ENCODE measurements at regions not wholly inside any gene's neighbourhood (a gene's known extent, or its start where the extent isn't known, plus 50 kb on each side); places are given as distances from the start of the nearest gene placed in this dataset.
"Not testable (repeated sequence)": the region's sequence is repeated elsewhere in the genome, so short reads cannot be mapped to it uniquely, and the experiment has no call there.

GRCh38 chr16:76797457-76797856, 393.5 kb upstream of the MON1B start:
- DNase-seq (ENCODE audit: low read depth in 4 of 4, low spot score in 2 of 4), result no peak

DNA sequence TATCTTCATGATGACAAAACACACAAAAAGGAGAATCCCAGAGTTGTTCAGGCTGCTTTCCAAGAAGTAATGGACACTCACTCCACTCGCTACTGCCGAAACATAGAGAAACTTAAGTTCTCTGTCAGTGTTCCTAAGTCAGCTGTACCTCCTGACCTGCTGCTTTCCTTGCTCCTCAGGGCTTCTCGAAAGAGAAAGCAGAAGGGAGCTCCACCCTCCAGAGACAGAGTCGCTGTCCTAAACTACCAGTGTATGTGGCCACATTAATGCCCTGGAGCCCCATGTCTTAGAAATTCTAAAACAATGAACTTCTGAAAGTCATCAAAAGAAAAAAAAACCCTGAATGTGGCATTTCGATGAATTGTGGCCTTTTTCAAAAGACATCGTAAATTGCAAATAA, 390.8 kb upstream of the MON1B start:
- no peak for DNase-seq (ENCODE audit: low read depth in 4 of 4, low spot score in 2 of 4)

DNA sequence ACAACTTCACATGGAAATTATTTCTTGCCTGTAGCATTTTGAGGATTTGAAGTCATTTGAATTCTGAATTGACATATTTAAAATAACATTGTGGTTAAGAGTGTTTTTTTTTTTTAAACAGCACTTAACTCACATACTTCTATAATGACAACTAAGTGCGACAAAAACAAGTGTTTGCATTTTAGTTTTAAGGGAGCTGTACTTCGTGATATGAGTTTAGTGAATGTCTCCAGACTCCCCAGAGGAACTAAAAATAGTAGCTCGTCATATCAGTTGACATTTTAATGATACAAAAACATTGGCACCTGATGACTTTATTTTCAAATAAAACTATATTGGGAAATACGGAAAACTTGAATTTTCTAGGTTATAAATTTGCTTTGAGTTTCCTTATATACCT, 389.6 kb upstream of the MON1B start:
- DNase-seq (ENCODE audit: low read depth in 4 of 4, low spot score in 2 of 4), result no peak

DNA sequence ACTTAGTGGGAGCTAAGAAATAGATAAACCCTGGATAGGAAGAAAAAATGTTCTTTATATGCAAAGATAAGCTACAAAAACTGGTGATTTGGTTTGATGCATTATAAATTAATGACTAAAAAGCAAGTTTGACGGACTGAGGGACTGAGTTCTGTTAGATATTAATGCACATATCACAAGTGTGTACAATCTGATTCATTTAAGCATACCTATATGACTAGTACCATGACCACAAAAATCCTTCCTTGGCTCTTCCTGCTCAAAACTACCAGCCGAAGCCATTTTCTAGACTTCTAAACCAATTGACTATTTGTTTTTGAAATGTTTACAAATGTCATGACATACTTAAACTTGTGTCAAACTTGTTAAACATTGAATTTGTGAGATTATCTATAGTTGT, 374.5 kb upstream of the MON1B start:
- DNase-seq (ENCODE audit: low read depth in 4 of 4, low spot score in 2 of 4), result no peak

GRCh38 chr16:76818606-76819181, 372.3 kb upstream of the MON1B start:
- DNase-seq (ENCODE audit: low read depth in 4 of 4, low spot score in 2 of 4), result no peak

- no peak for DNase-seq (ENCODE audit: low read depth in 4 of 4, low spot score in 2 of 4)
These were observed 371.6 kb upstream of the MON1B start for GRCh38 chr16:76819226-76819916.

DNA sequence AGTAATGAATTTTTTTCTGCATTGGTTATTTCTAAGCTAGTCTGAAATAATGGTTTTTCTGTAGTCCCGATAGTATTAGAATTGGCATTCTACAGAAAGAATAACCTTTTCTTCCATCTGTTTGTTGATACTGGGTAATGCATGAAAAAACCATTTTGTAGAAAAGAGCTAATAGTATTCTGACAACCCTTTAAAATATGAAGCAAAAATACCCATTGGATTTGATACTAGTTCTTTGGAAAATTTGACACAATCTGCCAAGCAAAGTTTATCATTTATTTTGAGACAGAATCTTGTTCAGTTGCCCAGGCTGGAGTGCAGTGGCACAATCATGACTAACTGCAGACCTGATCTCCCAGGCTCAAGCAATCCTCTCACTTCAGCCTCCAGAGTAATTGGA, 366.8 kb upstream of the MON1B start:
- DNase-seq (ENCODE audit: low read depth in 4 of 4, low spot score in 2 of 4), result no peak

DNA sequence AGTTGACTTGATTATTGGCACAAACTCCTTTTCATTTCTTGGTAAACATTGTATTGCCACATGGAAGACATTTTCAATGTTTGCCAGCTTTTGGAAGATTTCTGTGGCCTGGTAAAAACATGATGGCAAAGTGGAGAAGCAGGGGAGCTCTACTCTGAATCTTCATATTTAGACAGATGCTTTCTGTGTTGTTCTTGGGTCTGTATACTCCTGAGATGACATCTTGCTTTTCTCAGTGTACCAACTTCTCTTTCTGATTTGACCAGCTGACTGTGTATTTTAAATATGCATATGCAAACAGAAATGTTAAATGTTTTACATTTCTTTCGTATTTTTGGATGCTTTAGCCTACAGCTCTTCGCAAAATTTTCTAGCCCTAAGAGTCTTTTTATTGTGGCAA, 366.2 kb upstream of the MON1B start:
- DNase-seq (ENCODE audit: low read depth in 4 of 4, low spot score in 2 of 4), result no peak

DNA sequence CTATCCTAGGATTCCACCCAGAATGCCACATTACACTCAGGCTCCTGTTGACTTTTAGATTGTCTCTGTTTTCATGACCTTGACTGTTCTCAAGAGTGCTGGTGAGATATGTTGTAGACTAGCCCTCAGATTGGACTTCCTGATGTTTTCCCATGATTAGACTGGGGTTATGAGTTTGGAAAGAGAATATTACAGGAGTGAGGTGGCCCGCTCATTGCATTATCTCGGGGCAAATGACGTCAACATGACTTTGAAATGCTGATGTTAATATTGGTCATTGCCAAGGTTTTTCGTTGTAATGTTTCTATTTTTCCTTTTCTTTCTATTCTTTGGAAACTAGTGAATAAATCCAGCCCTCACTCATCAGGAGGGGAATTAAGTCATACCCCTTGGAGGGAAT, 355.7 kb upstream of the MON1B start:
- no peak for DNase-seq (ENCODE audit: low read depth in 4 of 4, low spot score in 2 of 4)

- no peak for DNase-seq (ENCODE audit: low read depth in 4 of 4, low spot score in 2 of 4)
These were observed 355.1 kb upstream of the MON1B start for GRCh38 chr16:76835779-76836300.

GRCh38 chr16:76837872-76838271, 353.1 kb upstream of the MON1B start:
- no peak for DNase-seq (ENCODE audit: low read depth in 4 of 4, low spot score in 2 of 4)

DNA sequence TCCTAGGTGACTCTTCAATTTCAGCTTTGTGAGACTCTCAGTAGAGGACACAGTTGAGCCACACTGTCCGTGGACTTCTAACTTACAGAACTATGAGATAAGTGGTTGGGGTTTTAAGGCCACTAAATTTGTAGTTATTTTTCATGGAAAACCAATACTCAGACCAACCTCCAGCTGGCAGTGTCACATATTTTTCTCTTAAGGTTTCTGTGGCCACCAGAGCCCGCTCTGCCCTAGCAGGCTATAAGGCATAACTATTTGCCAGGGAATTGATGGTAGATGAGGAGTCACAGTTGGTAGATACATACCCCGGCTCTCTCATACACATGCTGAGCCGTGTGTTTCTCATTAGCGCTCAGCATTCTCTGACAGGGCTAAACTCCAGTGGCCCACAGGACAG, 336.8 kb upstream of the MON1B start:
- DNase-seq (ENCODE audit: low read depth in 4 of 4, low spot score in 2 of 4), result no peak

GRCh38 chr16:76856112-76856511, 334.9 kb upstream of the MON1B start:
- DNase-seq (ENCODE audit: low read depth in 4 of 4, low spot score in 2 of 4), result no peak

- no peak for DNase-seq (ENCODE audit: low read depth in 4 of 4, low spot score in 2 of 4)
These were observed 333.6 kb upstream of the MON1B start for GRCh38 chr16:76857402-76857801.

- no peak for DNase-seq (ENCODE audit: low read depth in 4 of 4, low spot score in 2 of 4)
These were observed 328.1 kb upstream of the MON1B start for GRCh38 chr16:76862901-76863300.

GRCh38 chr16:76866994-76867393, 324.0 kb upstream of the MON1B start:
- DNase-seq (ENCODE audit: low read depth in 4 of 4, low spot score in 2 of 4), result no peak

- no peak for DNase-seq (ENCODE audit: low read depth in 4 of 4, low spot score in 2 of 4)
These were observed 315.1 kb upstream of the MON1B start for GRCh38 chr16:76875898-76876297.

DNA sequence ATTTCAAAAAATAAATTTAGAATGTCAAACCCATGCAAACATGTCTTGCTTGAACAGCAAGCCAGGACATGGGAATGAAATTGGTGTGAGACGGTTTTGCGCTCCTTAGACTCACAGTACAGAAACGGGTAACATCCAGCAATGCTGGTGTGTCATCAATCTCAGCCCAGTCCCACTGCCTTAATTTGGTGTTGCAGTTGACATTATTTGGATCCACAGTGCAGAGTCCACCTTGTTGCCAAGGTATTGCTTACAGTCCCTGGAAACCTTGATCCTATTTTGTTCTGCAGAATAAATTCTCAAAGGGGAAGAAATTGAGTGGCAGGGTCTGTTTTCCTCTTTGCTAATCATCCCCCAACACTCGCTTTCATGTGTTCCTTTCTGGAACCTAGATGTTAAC, 311.6 kb upstream of the MON1B start:
- DNase-seq (ENCODE audit: low read depth in 4 of 4, low spot score in 2 of 4), result no peak

GRCh38 chr16:76880523-76880922, 310.5 kb upstream of the MON1B start:
- not testable (repeated sequence) for DNase-seq (ENCODE audit: low read depth in 4 of 4, low spot score in 2 of 4)

GRCh38 chr16:76882105-76882504, 308.9 kb upstream of the MON1B start:
- DNase-seq (ENCODE audit: low read depth in 4 of 4, low spot score in 2 of 4), result no peak

GRCh38 chr16:76883076-76883475, 307.9 kb upstream of the MON1B start:
- no peak for DNase-seq (ENCODE audit: low read depth in 4 of 4, low spot score in 2 of 4)

DNA sequence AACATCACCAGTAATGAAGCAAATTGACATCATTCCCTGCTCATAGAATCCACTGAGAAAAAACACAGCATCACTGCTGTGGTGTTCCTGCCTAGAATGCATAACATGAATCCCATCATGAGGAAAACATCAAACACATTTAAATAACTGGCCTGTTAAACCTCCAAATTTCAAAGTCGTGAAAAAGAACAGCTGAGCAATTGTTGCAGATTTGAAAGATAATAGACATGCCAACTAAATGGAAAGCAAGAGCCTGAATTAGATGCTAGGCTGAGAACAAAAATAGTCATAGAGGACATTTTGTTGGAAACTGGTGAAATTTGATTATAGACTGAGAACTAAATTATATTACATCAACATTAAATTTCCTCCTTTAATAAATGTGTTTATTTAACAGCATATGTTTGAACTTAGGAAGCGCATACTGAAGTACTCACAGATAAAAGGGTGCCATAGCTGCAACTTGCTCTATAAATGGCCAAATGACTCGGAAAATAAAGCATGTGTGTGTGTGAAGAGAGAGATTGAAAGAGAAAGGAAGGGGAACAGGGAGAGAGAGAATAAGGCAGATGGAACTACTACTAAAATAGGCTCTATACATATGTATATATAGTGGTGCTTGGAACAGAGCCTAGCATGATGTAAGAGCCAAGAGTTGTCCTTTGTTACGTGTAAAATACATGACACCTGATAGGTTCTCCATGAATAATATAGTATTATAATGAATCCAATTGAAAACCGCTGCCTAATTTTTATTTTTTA, 305.0 kb upstream of the MON1B start:
- DNase-seq (ENCODE audit: low read depth in 4 of 4, low spot score in 2 of 4), result no peak
